ENCODE measurements at regions not wholly inside any gene's neighbourhood (a gene's known extent, or its start where the extent isn't known, plus 50 kb on each side); places are given as distances from the start of the nearest gene placed in this dataset.

GRCh38 chr15:38720893-38721567, 156.4 kb upstream of the RASGRP1 start:
- Histone ChIP-seq H3K27me3 (ENCODE audit: control insufficient read depth in 3 of 3, insufficient read depth in 3 of 3, low read depth in 1 of 3, low read length in 3 of 3) (no peaks in the 10 kb centered on the region), H4K91ac (ENCODE audit: low read depth, low read length, poor library complexity) (no peak overlapping the region), H3K4me1 (ENCODE audit: control insufficient read depth in 2 of 2, insufficient read depth in 1 of 2, low read depth in 1 of 2, low read length in 2 of 2) (no peaks in the 10 kb centered on the region), H3K4ac (ENCODE audit: low read length) (no peak overlapping the region), H2AFZ (ENCODE audit: low read length) (no peak overlapping the region), H3K14ac (ENCODE audit: low read length) (no peak overlapping the region), H3K9me3 (replicated peaks in 1 of 2; ENCODE audit: control insufficient read depth in 2 of 2, insufficient read depth in 1 of 2, low read depth in 1 of 2, low read length in 2 of 2) (no peaks in the 10 kb centered on the region), H3K79me1 (ENCODE audit: low read depth, low read length) (no peaks in the 10 kb centered on the region), H4K8ac (ENCODE audit: low read depth, low read length) (no peak overlapping the region), H2BK15ac (ENCODE audit: low read length) (no peak overlapping the region), H3K9ac (ENCODE audit: low read depth, low read length, poor library complexity) (no peak overlapping the region), H3K18ac (ENCODE audit: low read length) (no peak overlapping the region), H3K4me2 (ENCODE audit: insufficient read depth, low read length, poor library complexity, severe bottlenecking) (no peak overlapping the region), H2AK5ac (ENCODE audit: low read depth, low read length) (no peak overlapping the region), H3K4me3 (ENCODE audit: low read length in 2 of 2) (no peak overlapping the region), H2BK120ac (ENCODE audit: low read depth, low read length) (no peak overlapping the region), H2BK12ac (ENCODE audit: low read length) (no peak overlapping the region), H3K23ac (ENCODE audit: low read depth, low read length, poor library complexity) (no peak overlapping the region), H3K36me3 (replicated peaks in 1 of 2; ENCODE audit: control insufficient read depth in 2 of 2, insufficient read depth in 2 of 2, low read length in 2 of 2) (no peaks in the 10 kb centered on the region), H2BK5ac (ENCODE audit: low read length) (no peak overlapping the region), H3K27ac (replicated peaks; ENCODE audit: low read length) (no peak overlapping the region)
- DNase-seq (ENCODE audit: low spot score) = no peak
- WGBS, 2 donors (ENCODE audit: extremely low coverage in 2 of 2, insufficient read length in 2 of 2, insufficient replicate concordance in 1 of 2) = no CpG with 5 or more reads among the region's 4 CpGs

GRCh38 chr15:38721568-38721945, 156.9 kb upstream of the RASGRP1 start:
- no peak overlapping the region for H3K27ac ChIP-seq (replicated peaks; ENCODE audit: low read length)
- no peak overlapping the region for H2BK12ac ChIP-seq (ENCODE audit: low read length)
- H3K18ac ChIP-seq (ENCODE audit: low read length) = no peak overlapping the region
- H3K23ac ChIP-seq (ENCODE audit: low read depth, low read length, poor library complexity) = no peak overlapping the region
- H2BK120ac ChIP-seq (ENCODE audit: low read depth, low read length) = no peak overlapping the region
- H3K4ac ChIP-seq (ENCODE audit: low read length) = no peak overlapping the region
- no peak overlapping the region for H2BK15ac ChIP-seq (ENCODE audit: low read length)
- no peak for DNase-seq (ENCODE audit: low spot score)
- WGBS, 2 donors (ENCODE audit: extremely low coverage in 2 of 2, insufficient read length in 2 of 2, insufficient replicate concordance in 1 of 2) = no CpG with 5 or more reads among the region's 3 CpGs
- H3K9ac ChIP-seq (ENCODE audit: low read depth, low read length, poor library complexity) = no peak overlapping the region
- H2AFZ ChIP-seq (ENCODE audit: low read length) = no peak overlapping the region
- no peak overlapping the region for H2BK5ac ChIP-seq (ENCODE audit: low read length)
- H3K79me1 ChIP-seq (ENCODE audit: low read depth, low read length) = no peaks in the 10 kb centered on the region
- no peaks in the 10 kb centered on the region for H3K9me3 ChIP-seq (replicated peaks in 1 of 2; ENCODE audit: control insufficient read depth in 2 of 2, insufficient read depth in 1 of 2, low read depth in 1 of 2, low read length in 2 of 2)
- H4K91ac ChIP-seq (ENCODE audit: low read depth, low read length, poor library complexity) = no peak overlapping the region
- no peak overlapping the region for H3K14ac ChIP-seq (ENCODE audit: low read length)
- no peaks in the 10 kb centered on the region for H3K4me1 ChIP-seq (ENCODE audit: control insufficient read depth in 2 of 2, insufficient read depth in 1 of 2, low read depth in 1 of 2, low read length in 2 of 2)
- H3K27me3 ChIP-seq (ENCODE audit: control insufficient read depth in 3 of 3, insufficient read depth in 3 of 3, low read depth in 1 of 3, low read length in 3 of 3) = no peaks in the 10 kb centered on the region
- no peak overlapping the region for H3K4me2 ChIP-seq (ENCODE audit: insufficient read depth, low read length, poor library complexity, severe bottlenecking)
- H4K8ac ChIP-seq (ENCODE audit: low read depth, low read length) = no peak overlapping the region
- H2AK5ac ChIP-seq (ENCODE audit: low read depth, low read length) = no peak overlapping the region
- H3K36me3 ChIP-seq (replicated peaks in 1 of 2; ENCODE audit: control insufficient read depth in 2 of 2, insufficient read depth in 2 of 2, low read length in 2 of 2) = no peaks in the 10 kb centered on the region
- no peak overlapping the region for H3K4me3 ChIP-seq (ENCODE audit: low read length in 2 of 2)

DNA sequence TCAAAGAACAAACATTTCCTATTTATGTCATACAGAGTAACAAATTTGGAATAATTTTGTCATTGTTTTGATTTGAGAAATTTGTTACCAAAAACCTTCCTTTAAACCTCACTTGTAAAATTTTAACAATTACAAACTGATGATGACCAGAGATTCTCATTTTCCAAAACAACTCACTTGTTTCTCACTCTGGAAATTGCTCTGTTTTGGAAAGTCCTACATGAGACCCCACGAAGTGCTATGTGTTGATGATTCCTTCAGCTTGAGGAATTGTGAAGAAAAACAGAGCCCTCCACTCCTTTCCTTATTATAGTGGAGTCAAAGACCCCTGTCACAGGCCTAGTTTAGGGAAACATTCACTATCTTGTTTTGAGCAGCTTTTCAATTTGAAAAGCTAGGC, 157.6 kb upstream of the RASGRP1 start:
- H2BK5ac ChIP-seq (ENCODE audit: low read length) = no peak overlapping the region

DNA sequence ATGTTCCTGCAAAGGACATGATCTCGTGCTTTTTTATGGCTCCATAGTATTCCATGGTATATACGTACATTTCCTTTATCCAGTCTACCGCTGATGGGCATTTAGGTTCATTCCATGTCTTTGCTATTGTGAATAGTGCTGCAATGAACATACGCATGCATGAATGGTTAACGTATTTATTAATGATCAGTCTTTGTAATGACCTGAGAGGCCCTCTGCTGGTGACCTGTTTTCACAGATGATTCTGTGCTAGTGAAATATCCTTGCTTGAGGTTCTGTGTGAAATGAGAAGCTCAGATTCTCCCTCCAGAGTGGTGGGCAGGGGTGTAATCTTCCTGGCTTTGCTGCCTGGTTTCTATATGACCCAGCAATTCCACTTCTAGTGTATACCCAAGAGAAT, 160.2 kb upstream of the RASGRP1 start:
- Histone ChIP-seq H2AK5ac (ENCODE audit: low read depth, low read length) (no peak overlapping the region), H2BK120ac (ENCODE audit: low read depth, low read length) (no peak overlapping the region), H3K18ac (ENCODE audit: low read length) (no peak overlapping the region), H2BK15ac (ENCODE audit: low read length) (no peak overlapping the region), H3K14ac (ENCODE audit: low read length) (no peak overlapping the region), H3K36me3 (replicated peaks in 1 of 2; ENCODE audit: control insufficient read depth in 2 of 2, insufficient read depth in 2 of 2, low read length in 2 of 2) (no peaks in the 10 kb centered on the region), H4K91ac (ENCODE audit: low read depth, low read length, poor library complexity) (no peak overlapping the region), H3K9me3 (replicated peaks in 1 of 2; ENCODE audit: control insufficient read depth in 2 of 2, insufficient read depth in 1 of 2, low read depth in 1 of 2, low read length in 2 of 2) (no peaks in the 10 kb centered on the region), H3K4ac (ENCODE audit: low read length) (no peak overlapping the region), H3K4me2 (ENCODE audit: insufficient read depth, low read length, poor library complexity, severe bottlenecking) (no peak overlapping the region), H3K27ac (replicated peaks; ENCODE audit: low read length) (no peak overlapping the region), H2BK5ac (ENCODE audit: low read length) (no peak overlapping the region), H3K79me1 (ENCODE audit: low read depth, low read length) (no peaks in the 10 kb centered on the region), H3K9ac (ENCODE audit: low read depth, low read length, poor library complexity) (no peak overlapping the region), H3K4me3 (ENCODE audit: low read length in 2 of 2) (no peak overlapping the region), H2BK12ac (ENCODE audit: low read length) (no peak overlapping the region), H3K27me3 (ENCODE audit: control insufficient read depth in 3 of 3, insufficient read depth in 3 of 3, low read depth in 1 of 3, low read length in 3 of 3) (no peaks in the 10 kb centered on the region), H2AFZ (ENCODE audit: low read length) (no peak overlapping the region), H4K8ac (ENCODE audit: low read depth, low read length) (no peak overlapping the region), H3K4me1 (ENCODE audit: control insufficient read depth in 2 of 2, insufficient read depth in 1 of 2, low read depth in 1 of 2, low read length in 2 of 2) (no peaks in the 10 kb centered on the region), H3K23ac (ENCODE audit: low read depth, low read length, poor library complexity) (no peak overlapping the region)
- no peak for DNase-seq (ENCODE audit: low spot score)
- no CpG with 5 or more reads among the region's 5 CpGs for WGBS, 2 donors (ENCODE audit: extremely low coverage in 2 of 2, insufficient read length in 2 of 2, insufficient replicate concordance in 1 of 2)

More for the DNA sequence above, 157.6 kb upstream of the RASGRP1 start:
- Histone ChIP-seq H2BK12ac (ENCODE audit: low read length) (no peak overlapping the region), H2AFZ (ENCODE audit: low read length) (no peak overlapping the region), H3K79me1 (ENCODE audit: low read depth, low read length) (no peaks in the 10 kb centered on the region), H2AK5ac (ENCODE audit: low read depth, low read length) (no peak overlapping the region), H2BK15ac (ENCODE audit: low read length) (no peak overlapping the region), H3K9me3 (replicated peaks in 1 of 2; ENCODE audit: control insufficient read depth in 2 of 2, insufficient read depth in 1 of 2, low read depth in 1 of 2, low read length in 2 of 2) (no peaks in the 10 kb centered on the region), H3K36me3 (replicated peaks in 1 of 2; ENCODE audit: control insufficient read depth in 2 of 2, insufficient read depth in 2 of 2, low read length in 2 of 2) (no peaks in the 10 kb centered on the region), H3K4me2 (ENCODE audit: insufficient read depth, low read length, poor library complexity, severe bottlenecking) (no peak overlapping the region), H3K27me3 (ENCODE audit: control insufficient read depth in 3 of 3, insufficient read depth in 3 of 3, low read depth in 1 of 3, low read length in 3 of 3) (no peaks in the 10 kb centered on the region), H3K4me1 (ENCODE audit: control insufficient read depth in 2 of 2, insufficient read depth in 1 of 2, low read depth in 1 of 2, low read length in 2 of 2) (no peaks in the 10 kb centered on the region), H4K8ac (ENCODE audit: low read depth, low read length) (no peak overlapping the region), H3K4ac (ENCODE audit: low read length) (no peak overlapping the region), H3K9ac (ENCODE audit: low read depth, low read length, poor library complexity) (no peak overlapping the region), H3K4me3 (ENCODE audit: low read length in 2 of 2) (no peak overlapping the region), H2BK120ac (ENCODE audit: low read depth, low read length) (no peak overlapping the region), H3K27ac (replicated peaks; ENCODE audit: low read length) (no peak overlapping the region), H3K14ac (ENCODE audit: low read length) (no peak overlapping the region), H3K23ac (ENCODE audit: low read depth, low read length, poor library complexity) (no peak overlapping the region), H4K91ac (ENCODE audit: low read depth, low read length, poor library complexity) (no peak overlapping the region), H3K18ac (ENCODE audit: low read length) (no peak overlapping the region)
- no CpG with 5 or more reads among the region's 1 CpG for WGBS, 2 donors (ENCODE audit: extremely low coverage in 2 of 2, insufficient read length in 2 of 2, insufficient replicate concordance in 1 of 2)
- DNase-seq (ENCODE audit: low spot score) = no peak

All from neuronal stem cell (in vitro differentiated cells).